Hematopoietic multipotent progenitor cell treated with erythropoietin and hydrocortisone succinate and interleukin-3 and kit ligand, for 17 days (in vitro differentiated cells): ENCODE measurements at regions not wholly inside any gene's neighbourhood (a gene's known extent, or its start where the extent isn't known, plus 50 kb on each side); places are given as distances from the start of the nearest gene placed in this dataset.

ENCODE experiments used
- DNase-seq: peaks from one replicate; pipeline ENCODE4 v3.0.0-alpha.2; 2015; ENCODE audit warnings: low spot score

- DNase-seq = no peak
Observed at GRCh38 chr1:221162352-221162751, 283.1 kb downstream of the HLX start.

GRCh38 chr1:221162939-221163338, 283.7 kb downstream of the HLX start:
- DNase-seq = no peak

- DNase-seq = no peak
Observed at GRCh38 chr1:221164029-221164428, 284.8 kb downstream of the HLX start.

GRCh38 chr1:221164951-221165838, 286.0 kb downstream of the HLX start:
- DNase-seq = no peak

- DNase-seq = no peak
Observed at GRCh38 chr1:221165839-221166500, 286.7 kb downstream of the HLX start.

GRCh38 chr1:221166559-221167318, 287.5 kb downstream of the HLX start:
- no peak for DNase-seq

GRCh38 chr1:221169447-221169889, 290.2 kb downstream of the HLX start:
- no peak for DNase-seq

- no peak for DNase-seq
Observed at GRCh38 chr1:221170171-221170570, 290.9 kb downstream of the HLX start.

GRCh38 chr1:221171768-221172167, 292.5 kb downstream of the HLX start:
- DNase-seq = no peak

- DNase-seq = no peak
Observed at GRCh38 chr1:221172841-221173240, 293.6 kb downstream of the HLX start.

GRCh38 chr1:221174330-221174993, 295.2 kb downstream of the HLX start:
- DNase-seq = no peak

- DNase-seq = no peak
Observed at GRCh38 chr1:221175249-221175648, 296.0 kb downstream of the HLX start.

GRCh38 chr1:221180704-221181368, 301.6 kb downstream of the HLX start:
- DNase-seq = no peak

- DNase-seq = no peak
Observed at GRCh38 chr1:221182791-221183533, 303.7 kb downstream of the HLX start.

- DNase-seq = no peak
Observed at GRCh38 chr1:221184131-221184794, 305.0 kb downstream of the HLX start.

- DNase-seq = no peak
Observed at GRCh38 chr1:221187174-221187573, 307.9 kb downstream of the HLX start.

- no peak for DNase-seq
Observed at GRCh38 chr1:221188458-221188857, 309.2 kb downstream of the HLX start.

- DNase-seq = no peak
Observed at GRCh38 chr1:221190249-221190648, 311.0 kb downstream of the HLX start.

- no peak for DNase-seq
Observed at GRCh38 chr1:221192055-221192454, 312.8 kb downstream of the HLX start.

GRCh38 chr1:221200464-221200863, 321.2 kb downstream of the HLX start:
- DNase-seq = no peak
